DND-41 (cell line): ENCODE measurements at regions not wholly inside any gene's neighbourhood (a gene's known extent, or its start where the extent isn't known, plus 50 kb on each side); places are given as distances from the start of the nearest gene placed in this dataset.

Source experiments
- EZH2 ChIP-seq: IDR thresholded peaks from 3 replicates; pipeline ENCODE4 v1.6.1; 2012; ENCODE audit warnings: borderline replicate concordance, low read depth, mild to moderate bottlenecking, moderate library complexity, low read length, inconsistent platforms; ENCODE audit not compliant: severe bottlenecking
- TF ChIP-seq, protein P1 (sequence below): IDR thresholded peaks from 2 replicates; pipeline ENCODE4 v1.5.1; 2012; ENCODE audit warnings: borderline replicate concordance, low read length, moderate library complexity, mild to moderate bottlenecking; ENCODE audit not compliant: poor library complexity, severe bottlenecking; ENCODE audit errors: extremely low read depth

DNA sequence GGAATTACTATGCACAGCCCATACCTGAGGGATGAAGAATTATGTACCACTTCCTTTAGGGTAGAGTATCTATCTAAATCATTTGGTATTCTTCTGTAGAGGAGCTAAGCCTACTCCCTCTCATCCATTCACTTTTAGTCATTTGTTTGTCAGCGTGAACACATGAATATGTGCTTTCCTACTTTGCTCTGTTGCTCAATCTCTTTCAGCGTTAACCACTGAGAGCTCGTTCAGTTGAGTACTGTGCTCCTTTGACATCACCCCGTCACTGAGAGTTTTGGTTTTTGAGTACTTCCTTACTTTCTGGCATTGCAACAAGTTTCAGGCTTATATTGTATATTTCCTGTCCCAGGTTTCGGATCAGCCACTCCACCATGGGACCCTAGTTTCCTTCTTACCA lies 700.6 kb downstream of the NLGN4X start:
- TF ChIP-seq, protein P1, sequence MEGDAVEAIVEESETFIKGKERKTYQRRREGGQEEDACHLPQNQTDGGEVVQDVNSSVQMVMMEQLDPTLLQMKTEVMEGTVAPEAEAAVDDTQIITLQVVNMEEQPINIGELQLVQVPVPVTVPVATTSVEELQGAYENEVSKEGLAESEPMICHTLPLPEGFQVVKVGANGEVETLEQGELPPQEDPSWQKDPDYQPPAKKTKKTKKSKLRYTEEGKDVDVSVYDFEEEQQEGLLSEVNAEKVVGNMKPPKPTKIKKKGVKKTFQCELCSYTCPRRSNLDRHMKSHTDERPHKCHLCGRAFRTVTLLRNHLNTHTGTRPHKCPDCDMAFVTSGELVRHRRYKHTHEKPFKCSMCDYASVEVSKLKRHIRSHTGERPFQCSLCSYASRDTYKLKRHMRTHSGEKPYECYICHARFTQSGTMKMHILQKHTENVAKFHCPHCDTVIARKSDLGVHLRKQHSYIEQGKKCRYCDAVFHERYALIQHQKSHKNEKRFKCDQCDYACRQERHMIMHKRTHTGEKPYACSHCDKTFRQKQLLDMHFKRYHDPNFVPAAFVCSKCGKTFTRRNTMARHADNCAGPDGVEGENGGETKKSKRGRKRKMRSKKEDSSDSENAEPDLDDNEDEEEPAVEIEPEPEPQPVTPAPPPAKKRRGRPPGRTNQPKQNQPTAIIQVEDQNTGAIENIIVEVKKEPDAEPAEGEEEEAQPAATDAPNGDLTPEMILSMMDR, result no peak
- TF ChIP-seq EZH2, result no peak
